ENCODE measurements at regions not wholly inside any gene's neighbourhood (a gene's known extent, or its start where the extent isn't known, plus 50 kb on each side); places are given as distances from the start of the nearest gene placed in this dataset.

- DNase-seq (ENCODE audit: low read depth) = no peak
Observed at GRCh38 chr2:29974086-29974485, 52.7 kb upstream of the ALK start.

GRCh38 chr2:29977284-29977683 lies 55.9 kb upstream of the ALK start:
- DNase-seq (ENCODE audit: low read depth) = no peak

GRCh38 chr2:29981402-29981801 lies 60.0 kb upstream of the ALK start:
- DNase-seq (ENCODE audit: low read depth) = no peak

GRCh38 chr2:29983308-29983707 lies 61.9 kb upstream of the ALK start:
- no peak for DNase-seq (ENCODE audit: low read depth)

GRCh38 chr2:29987146-29987545 lies 65.8 kb upstream of the ALK start:
- DNase-seq (ENCODE audit: low read depth) = no peak

GRCh38 chr2:29990129-29990528 lies 68.7 kb upstream of the ALK start:
- no peak for DNase-seq (ENCODE audit: low read depth)

- no peak for DNase-seq (ENCODE audit: low read depth)
Observed at GRCh38 chr2:29991086-29991485, 69.7 kb upstream of the ALK start.

- DNase-seq (ENCODE audit: low read depth) = no peak
Observed at GRCh38 chr2:29995241-29995640, 73.9 kb upstream of the ALK start.

GRCh38 chr2:30003128-30003527 lies 81.7 kb upstream of the ALK start:
- no peak for DNase-seq (ENCODE audit: low read depth)

- DNase-seq (ENCODE audit: low read depth) = no peak
Observed at GRCh38 chr2:30022444-30023071, 101.2 kb upstream of the ALK start.

- no peak for DNase-seq (ENCODE audit: low read depth)
Observed at GRCh38 chr2:30024281-30024680, 102.9 kb upstream of the ALK start.

GRCh38 chr2:30026091-30027055 lies 105.0 kb upstream of the ALK start:
- no peak for DNase-seq (ENCODE audit: low read depth)

GRCh38 chr2:30029804-30030203 lies 108.4 kb upstream of the ALK start:
- DNase-seq (ENCODE audit: low read depth) = no peak

- no peak for DNase-seq (ENCODE audit: low read depth)
Observed at GRCh38 chr2:30030361-30030760, 109.0 kb upstream of the ALK start.

- no peak for DNase-seq (ENCODE audit: low read depth)
Observed at GRCh38 chr2:30031184-30031583, 109.8 kb upstream of the ALK start.

GRCh38 chr2:30034052-30034775 lies 112.6 kb upstream of the YPEL5 start:
- DNase-seq (ENCODE audit: low read depth) = no peak

GRCh38 chr2:30037016-30037415 lies 109.8 kb upstream of the YPEL5 start:
- DNase-seq (ENCODE audit: low read depth) = no peak

GRCh38 chr2:30038419-30038818 lies 108.4 kb upstream of the YPEL5 start:
- DNase-seq (ENCODE audit: low read depth) = no peak

GRCh38 chr2:30039101-30039500 lies 107.7 kb upstream of the YPEL5 start:
- no peak for DNase-seq (ENCODE audit: low read depth)

GRCh38 chr2:30040147-30040546 lies 106.7 kb upstream of the YPEL5 start:
- DNase-seq (ENCODE audit: low read depth) = no peak

- DNase-seq (ENCODE audit: low read depth) = no peak
Observed at GRCh38 chr2:30041884-30042283, 104.9 kb upstream of the YPEL5 start.

GRCh38 chr2:30046396-30046795 lies 100.4 kb upstream of the YPEL5 start:
- no peak for DNase-seq (ENCODE audit: low read depth)

GRCh38 chr2:30046979-30047378 lies 99.8 kb upstream of the YPEL5 start:
- no peak for DNase-seq (ENCODE audit: low read depth)
